Right cardiac atrium (tissue), 5 donors: ENCODE measurements at regions not wholly inside any gene's neighbourhood (a gene's known extent, or its start where the extent isn't known, plus 50 kb on each side); places are given as distances from the start of the nearest gene placed in this dataset.

Experiments
- ATAC-seq, 2 donors: fragments of 200-7000 bp; cut with Tn5 transposase; one replicate each; pipeline versions ENCODE4 v1.8.0 to v1.9.1; 2020; ENCODE audit warnings: moderate library complexity in 2 of 2, mild to moderate bottlenecking in 1 of 2
- DNase-seq, 3 donors: peaks; one replicate each; pipeline ENCODE4 v3.0.0-alpha.2; 2020
- H3K27ac ChIP-seq: one replicate; pipeline ENCODE4 v1.5.1; 2013; ENCODE audit warnings: mild to moderate bottlenecking, low read length, control low read depth, moderate library complexity
- H3K27me3 ChIP-seq: one replicate; pipeline ENCODE4 v1.6.1; 2013; ENCODE audit not compliant: control insufficient read depth, insufficient read depth
- H3K4me1 ChIP-seq: one replicate; pipeline ENCODE4 v1.6.1; 2013; ENCODE audit warnings: low read length; ENCODE audit not compliant: control insufficient read depth, insufficient read depth
- H3K4me3 ChIP-seq: one replicate; pipeline ENCODE4 v1.5.1; 2013; ENCODE audit warnings: low read length, control low read depth
- H3K9me3 ChIP-seq: one replicate; pipeline ENCODE4 v1.6.1; 2013; ENCODE audit warnings: low read length; ENCODE audit not compliant: control insufficient read depth
- WGBS: extraction: QIAGEN DNeasy Blood & Tissue Kit; methylation state at CpG from one replicate; pipeline ENCODE4 v1.1.7; 2013; 5-methylcytosine and 5-hydroxymethylcytosine counted together
- intact Hi-C, 4 donors: fragments of 100-400 bp; cut with DNase I; formaldehyde crosslinking; loops; one replicate each; pipeline versions ENCODE4 v1.11.0 to v1.14.0; 2022 to 2023
- donor health status: healthy with polysubstance abuse.
- donor health status: DM: no; HTN: yes; CAD: no.
- donor health status: DM: no; HTN: no; CAD: no.
- donor health status: DM: no; HTN: yes; CAD: no; lungs with severe emphysema.
- donor health status: DM: yes; HTN: yes; CAD: no.

- Histone ChIP-seq H3K4me3 (no peak overlapping the region), H3K4me1 (no peaks in the 10 kb centered on the region), H3K27me3 (no peaks in the 10 kb centered on the region), H3K9me3 (no peaks in the 10 kb centered on the region), H3K27ac (no peak overlapping the region)
- DNase-seq = no peak
- no peak for ATAC-seq
- WGBS = 86% methylated on average over 5 of the region's 5 CpGs
- intact Hi-C loops = no loop called here
Measured at GRCh38 chr17:12588531-12588930, 77.2 kb upstream of the MYOCD start.

GRCh38 chr17:12590417-12590816, 75.3 kb upstream of the MYOCD start:
- Histone ChIP-seq H3K4me1 (no peaks in the 10 kb centered on the region), H3K9me3 (no peaks in the 10 kb centered on the region), H3K27me3 (no peaks in the 10 kb centered on the region), H3K27ac (no peak overlapping the region), H3K4me3 (no peak overlapping the region)
- 78% methylated on average over 10 of the region's 10 CpGs for WGBS
- no peak for ATAC-seq
- intact Hi-C loops = no loop called here
- no peak for DNase-seq

GRCh38 chr17:12591021-12591735, 74.5 kb upstream of the MYOCD start:
- 71% methylated on average over 7 of the region's 7 CpGs for WGBS
- Histone ChIP-seq H3K27me3 (no peaks in the 10 kb centered on the region), H3K9me3 (no peaks in the 10 kb centered on the region), H3K27ac (no peak overlapping the region), H3K4me1 (no peaks in the 10 kb centered on the region), H3K4me3 (no peak overlapping the region)
- intact Hi-C loops = no loop called here
- no peak for ATAC-seq
- DNase-seq = no peak

GRCh38 chr17:12592941-12593340, 72.7 kb upstream of the MYOCD start:
- Histone ChIP-seq H3K4me3 (no peak overlapping the region), H3K4me1 (no peaks in the 10 kb centered on the region), H3K27me3 (no peaks in the 10 kb centered on the region), H3K27ac (no peak overlapping the region), H3K9me3 (no peaks in the 10 kb centered on the region)
- intact Hi-C loops = no loop called here
- WGBS = 65% methylated on average over 3 of the region's 3 CpGs
- ATAC-seq (no peak), DNase-seq (no peak)

GRCh38 chr17:12596961-12597360, 68.7 kb upstream of the MYOCD start:
- Histone ChIP-seq H3K27me3 (no peaks in the 10 kb centered on the region), H3K27ac (no peak overlapping the region), H3K4me3 (no peak overlapping the region), H3K9me3 (no peaks in the 10 kb centered on the region), H3K4me1 (no peaks in the 10 kb centered on the region)
- intact Hi-C loops = no loop called here
- 97% methylated on average over 11 of the region's 11 CpGs for whole genome bisulfite sequencing
- no peak for ATAC-seq
- DNase-seq = no peak

- no peaks in the 10 kb centered on the region for H3K27me3 ChIP-seq
- no peaks in the 10 kb centered on the region for H3K9me3 ChIP-seq
- WGBS = 88% methylated on average over 3 of the region's 3 CpGs
- no peak for DNase-seq
- intact Hi-C loops = no loop called here
- H3K4me1 ChIP-seq = no peaks in the 10 kb centered on the region
- no peak for ATAC-seq
- H3K27ac ChIP-seq = no peak overlapping the region
- H3K4me3 ChIP-seq = no peak overlapping the region
Measured at GRCh38 chr17:12597895-12598294, 67.8 kb upstream of the MYOCD start.

GRCh38 chr17:12599186-12599920, 66.3 kb upstream of the MYOCD start:
- H3K9me3 ChIP-seq = no peaks in the 10 kb centered on the region
- ATAC-seq = no peak
- intact Hi-C loops = no loop called here
- no peak overlapping the region for H3K27ac ChIP-seq
- no peaks in the 10 kb centered on the region for H3K4me1 ChIP-seq
- no peak for DNase-seq
- H3K27me3 ChIP-seq = no peaks in the 10 kb centered on the region
- WGBS = 71% methylated on average over 3 of the region's 3 CpGs
- no peak overlapping the region for H3K4me3 ChIP-seq

GRCh38 chr17:12600349-12600748, 65.3 kb upstream of the MYOCD start:
- intact Hi-C loops = no loop called here
- 71% methylated on average over 2 of the region's 2 CpGs for WGBS
- no peaks in the 10 kb centered on the region for H3K9me3 ChIP-seq
- DNase-seq = no peak
- no peak overlapping the region for H3K4me3 ChIP-seq
- ATAC-seq = no peak
- no peak overlapping the region for H3K27ac ChIP-seq
- H3K27me3 ChIP-seq = no peaks in the 10 kb centered on the region
- no peaks in the 10 kb centered on the region for H3K4me1 ChIP-seq

GRCh38 chr17:12603566-12603965, 62.1 kb upstream of the MYOCD start:
- Histone ChIP-seq H3K27ac (no peak overlapping the region), H3K4me1 (no peaks in the 10 kb centered on the region), H3K9me3 (no peaks in the 10 kb centered on the region), H3K4me3 (no peak overlapping the region), H3K27me3 (no peaks in the 10 kb centered on the region)
- DNase-seq (no peak), ATAC-seq (no peak)
- intact Hi-C loops = no loop called here
- WGBS = 83% methylated on average over 6 of the region's 6 CpGs

GRCh38 chr17:12605222-12605621, 60.5 kb upstream of the MYOCD start:
- DNase-seq = no peak
- no peak overlapping the region for H3K27ac ChIP-seq
- no peak overlapping the region for H3K4me3 ChIP-seq
- no peaks in the 10 kb centered on the region for H3K9me3 ChIP-seq
- no peaks in the 10 kb centered on the region for H3K4me1 ChIP-seq
- no peak for ATAC-seq
- WGBS = 93% methylated on average over 5 of the region's 5 CpGs
- H3K27me3 ChIP-seq = no peaks in the 10 kb centered on the region
- intact Hi-C loops = no loop called here

- ATAC-seq = no peak
- DNase-seq = no peak
- 20% methylated on average over 3 of the region's 3 CpGs for WGBS
- no peaks in the 10 kb centered on the region for H3K27me3 ChIP-seq
- H3K27ac ChIP-seq = no peak overlapping the region
- H3K9me3 ChIP-seq = no peaks in the 10 kb centered on the region
- intact Hi-C loops = no loop called here
- no peak overlapping the region for H3K4me3 ChIP-seq
- no peaks in the 10 kb centered on the region for H3K4me1 ChIP-seq
Measured at GRCh38 chr17:12613566-12613965, 52.1 kb upstream of the MYOCD start.
